ENCODE measurements at regions not wholly inside any gene's neighbourhood (a gene's known extent, or its start where the extent isn't known, plus 50 kb on each side); places are given as distances from the start of the nearest gene placed in this dataset.

DNA sequence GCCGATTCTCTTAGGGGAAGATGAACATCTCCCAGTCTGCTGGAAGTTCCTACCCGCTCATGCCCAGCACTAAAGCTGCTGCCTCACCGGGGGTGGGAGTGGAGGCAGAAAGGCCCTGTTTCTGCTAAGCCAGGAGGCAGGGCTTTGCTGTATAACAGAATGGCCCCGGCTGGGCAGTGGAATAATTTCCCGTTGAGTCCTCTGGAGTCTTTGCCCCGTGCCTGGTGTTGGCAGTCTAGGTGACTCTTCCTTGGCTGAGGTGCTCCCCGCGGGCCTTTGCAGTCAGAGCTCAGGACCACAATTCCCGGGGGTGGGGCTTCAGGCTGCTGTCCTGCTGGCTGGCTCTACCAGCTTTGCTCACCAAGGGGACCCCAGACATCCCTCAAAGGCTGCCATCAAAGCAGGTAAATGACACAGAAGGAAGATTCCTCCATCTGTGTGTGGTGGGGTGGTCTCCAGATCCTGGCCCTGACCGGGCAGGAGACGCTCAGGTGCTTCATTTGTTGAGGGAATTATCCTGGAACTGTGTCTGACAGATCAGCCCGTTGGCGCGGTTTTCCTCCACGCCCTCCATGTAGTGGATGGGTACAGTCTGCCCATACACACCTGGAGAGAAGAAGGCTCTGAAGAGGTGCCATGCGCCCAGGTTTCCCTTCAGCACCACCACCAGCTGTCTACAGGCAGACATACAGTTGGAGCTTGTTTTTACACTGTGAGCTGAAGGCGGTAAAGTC is 209.9 kb downstream of the TEX29 start:
- TF ChIP-seq, protein P1, sequence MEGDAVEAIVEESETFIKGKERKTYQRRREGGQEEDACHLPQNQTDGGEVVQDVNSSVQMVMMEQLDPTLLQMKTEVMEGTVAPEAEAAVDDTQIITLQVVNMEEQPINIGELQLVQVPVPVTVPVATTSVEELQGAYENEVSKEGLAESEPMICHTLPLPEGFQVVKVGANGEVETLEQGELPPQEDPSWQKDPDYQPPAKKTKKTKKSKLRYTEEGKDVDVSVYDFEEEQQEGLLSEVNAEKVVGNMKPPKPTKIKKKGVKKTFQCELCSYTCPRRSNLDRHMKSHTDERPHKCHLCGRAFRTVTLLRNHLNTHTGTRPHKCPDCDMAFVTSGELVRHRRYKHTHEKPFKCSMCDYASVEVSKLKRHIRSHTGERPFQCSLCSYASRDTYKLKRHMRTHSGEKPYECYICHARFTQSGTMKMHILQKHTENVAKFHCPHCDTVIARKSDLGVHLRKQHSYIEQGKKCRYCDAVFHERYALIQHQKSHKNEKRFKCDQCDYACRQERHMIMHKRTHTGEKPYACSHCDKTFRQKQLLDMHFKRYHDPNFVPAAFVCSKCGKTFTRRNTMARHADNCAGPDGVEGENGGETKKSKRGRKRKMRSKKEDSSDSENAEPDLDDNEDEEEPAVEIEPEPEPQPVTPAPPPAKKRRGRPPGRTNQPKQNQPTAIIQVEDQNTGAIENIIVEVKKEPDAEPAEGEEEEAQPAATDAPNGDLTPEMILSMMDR (IDR thresholded peaks at IDR 0.05 in 4 of 5, conservative IDR thresholded peaks at IDR 0.05 in 1 of 5): no peak
- no peak for TF ChIP-seq POLR2A (IDR thresholded peaks at IDR 0.05)
